ENCODE measurements at regions not wholly inside any gene's neighbourhood (a gene's known extent, or its start where the extent isn't known, plus 50 kb on each side); places are given as distances from the start of the nearest gene placed in this dataset.
"Not testable (repeated sequence)": the region's sequence is repeated elsewhere in the genome, so short reads cannot be mapped to it uniquely, and the experiment has no call there.

DNA sequence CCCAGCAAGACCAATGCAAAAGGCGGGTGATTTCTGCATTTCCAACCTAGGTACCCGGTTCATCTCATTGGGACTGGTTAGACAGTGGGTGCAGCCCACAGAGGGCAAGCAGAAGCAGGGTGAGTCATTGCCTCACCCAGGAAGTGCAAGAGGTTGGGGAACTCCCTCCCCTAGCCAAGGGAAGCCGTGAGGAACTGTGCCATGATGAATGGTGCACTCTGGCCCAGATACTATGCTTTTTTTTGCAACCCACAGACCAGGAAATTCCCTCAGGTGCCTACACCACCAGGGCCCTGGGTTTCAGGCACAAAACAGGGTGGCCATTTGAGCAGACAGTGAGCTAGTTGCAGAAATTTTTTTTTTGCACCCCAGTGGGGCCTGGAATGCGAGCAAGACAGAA, 662.6 kb upstream of the ACVR2A start:
- DNase-seq (ENCODE audit: low read depth in 2 of 2), result peak; percentile 8 to 28

DNA sequence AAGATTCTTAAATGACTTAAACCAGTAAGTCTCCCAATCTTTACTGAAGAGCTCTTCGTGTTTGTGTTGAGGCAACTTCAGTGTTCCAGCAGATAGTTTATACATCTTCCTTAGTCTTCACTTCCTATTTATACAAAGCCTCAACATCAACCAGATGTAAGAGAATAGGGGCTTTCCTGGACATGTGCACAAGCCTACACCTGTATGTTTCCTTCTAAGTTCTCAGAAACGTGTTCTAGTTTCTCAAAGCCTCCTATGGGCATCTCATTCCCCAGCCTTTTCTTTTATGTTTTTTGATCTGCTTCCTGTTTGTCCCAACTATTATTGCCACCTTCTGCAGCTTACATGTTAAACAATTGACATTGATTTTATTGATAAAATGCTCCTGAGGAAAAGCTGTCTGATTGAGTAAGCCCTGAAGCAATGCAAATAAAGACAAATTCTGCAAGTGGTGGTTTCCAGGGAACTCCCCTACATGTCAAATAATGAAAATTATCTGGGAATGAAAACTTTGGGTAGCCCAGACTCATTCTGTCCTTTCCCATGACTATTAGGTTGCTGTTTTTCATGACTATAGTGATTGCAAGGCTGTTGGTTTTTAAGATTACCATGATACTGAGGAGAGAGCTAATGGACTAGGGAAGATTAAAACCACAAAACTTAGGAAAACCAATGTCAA, 663.3 kb upstream of the ACVR2A start:
- DNase-seq (ENCODE audit: low read depth in 2 of 2), result no peak

DNA sequence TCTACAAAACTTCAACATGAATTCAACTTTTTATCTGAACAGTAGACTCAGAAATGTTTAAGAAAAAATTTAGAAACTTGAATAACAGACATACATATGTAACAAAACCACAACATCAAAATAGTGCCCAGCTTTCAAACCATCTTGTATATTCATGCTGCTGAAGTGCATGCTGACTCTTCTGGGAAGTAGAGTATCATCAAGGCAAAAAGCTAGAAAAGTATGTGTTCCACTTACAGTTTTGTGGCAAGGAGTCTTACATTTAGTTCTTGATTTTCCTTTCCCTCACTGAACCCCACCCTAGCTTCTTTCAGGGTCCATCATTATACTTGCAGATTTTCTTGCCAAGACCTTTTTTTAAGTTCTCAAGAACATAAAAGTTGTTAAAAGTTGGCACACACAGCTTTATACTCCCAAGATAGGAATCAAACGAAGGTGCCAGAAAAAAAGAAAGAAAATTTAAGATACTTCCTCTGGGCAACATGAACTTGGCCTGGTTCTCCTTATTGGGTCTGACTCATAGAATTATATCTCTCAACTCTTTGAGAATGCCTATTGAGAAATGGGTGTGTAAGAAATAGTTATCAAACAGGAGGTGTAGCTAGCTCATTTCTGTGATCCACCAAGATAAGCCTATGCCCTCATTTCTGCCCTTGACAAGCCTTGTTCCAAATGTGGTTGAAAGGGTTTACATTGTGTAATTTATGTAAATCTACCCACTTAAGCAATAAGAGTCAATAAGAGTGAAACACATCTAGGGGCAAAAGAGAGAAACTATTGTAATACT, 667.6 kb upstream of the ACVR2A start:
- DNase-seq (ENCODE audit: low read depth in 2 of 2), result no peak

DNA sequence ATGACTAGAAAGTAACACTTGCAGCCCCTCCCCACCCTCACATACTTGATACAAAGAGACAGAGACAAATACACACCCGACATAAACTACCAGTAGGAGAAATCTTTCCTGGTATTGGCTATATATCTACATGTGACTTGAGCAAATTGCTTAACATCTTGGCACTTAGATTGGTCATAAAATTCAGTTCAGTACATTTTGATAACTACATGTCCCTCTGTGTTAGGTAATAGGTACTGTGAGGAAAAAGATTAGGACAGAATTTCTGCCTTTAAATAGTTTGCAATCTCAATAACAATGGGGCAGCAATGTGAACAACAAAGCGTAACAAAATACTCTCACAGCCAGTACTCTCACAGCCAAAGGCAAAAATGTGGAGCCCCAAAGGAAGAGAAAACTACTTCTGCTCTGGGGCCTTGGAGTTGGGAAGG, 670.0 kb upstream of the ACVR2A start:
- no peak for DNase-seq (ENCODE audit: low read depth in 2 of 2)

DNA sequence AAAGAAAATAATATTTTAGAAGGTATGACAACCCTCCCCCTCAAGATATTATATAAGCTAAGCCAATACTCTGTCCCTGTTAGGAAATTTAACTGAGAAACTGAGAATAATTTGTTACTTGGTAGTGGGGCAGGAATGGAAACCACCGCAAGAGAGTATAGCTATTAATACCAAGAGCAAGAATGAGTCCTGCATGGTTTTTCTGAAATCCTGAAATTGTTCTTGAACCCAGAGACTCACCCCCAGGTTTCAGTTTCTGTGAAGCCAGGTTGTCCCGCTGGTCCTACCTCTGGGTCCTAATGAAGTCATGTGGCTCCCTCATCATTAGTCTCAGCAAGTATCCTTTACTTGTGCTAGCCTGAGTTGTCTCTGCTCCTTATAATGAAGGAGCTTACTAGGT, 671.0 kb upstream of the ACVR2A start:
- no peak for DNase-seq (ENCODE audit: low read depth in 2 of 2)

DNA sequence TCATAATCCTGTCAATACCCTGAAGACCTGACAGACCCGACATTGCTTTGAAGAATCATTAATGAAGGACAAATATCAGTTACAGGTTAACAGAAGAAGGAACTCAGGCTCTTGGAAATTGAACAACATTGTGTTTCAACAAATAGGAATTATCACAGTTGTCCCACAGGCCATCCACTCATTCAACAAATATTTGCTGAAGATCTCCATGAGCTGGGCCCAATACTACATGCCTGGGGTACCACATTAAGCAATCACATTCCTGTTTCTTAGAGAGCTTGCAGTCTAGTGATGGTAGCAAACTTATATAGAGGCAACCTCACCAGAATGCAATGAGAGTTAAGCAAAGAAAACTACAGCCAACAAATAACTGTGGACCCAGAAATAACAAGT, 671.6 kb upstream of the ACVR2A start:
- no peak for DNase-seq (ENCODE audit: low read depth in 2 of 2)

DNA sequence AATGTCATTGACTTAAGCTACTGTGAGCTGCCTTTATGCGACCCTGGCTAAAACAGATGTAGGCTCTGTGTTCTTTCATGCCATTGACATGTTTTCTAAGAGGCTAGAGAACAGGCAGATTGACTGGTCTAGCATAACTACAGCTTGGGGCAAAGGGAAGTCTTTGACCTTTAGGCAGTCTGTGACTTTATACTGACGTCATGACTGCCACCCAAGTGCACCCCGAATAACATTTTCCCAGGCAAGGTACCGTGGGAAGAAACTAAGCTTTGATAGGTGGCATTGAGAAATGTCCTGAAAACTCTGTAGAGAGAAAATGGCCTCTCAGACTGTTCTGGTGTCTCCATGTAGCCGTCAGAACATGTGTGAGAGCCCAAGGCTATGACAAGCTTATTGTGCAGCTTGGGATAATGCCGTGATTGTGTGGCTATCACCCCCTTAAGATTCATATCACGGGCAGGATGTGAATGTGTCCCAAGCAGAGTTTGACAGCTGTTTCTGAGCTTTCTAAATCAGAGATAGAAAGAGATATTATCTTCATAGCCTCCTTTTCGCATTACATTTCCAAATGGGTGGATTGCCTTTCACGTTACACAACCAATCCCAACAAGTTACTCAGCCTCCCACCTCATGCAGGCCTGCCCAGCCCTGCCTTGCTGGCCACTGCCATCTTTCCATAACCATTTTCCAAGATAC, 672.2 kb upstream of the ACVR2A start:
- DNase-seq (ENCODE audit: low read depth in 2 of 2), result no peak

DNA sequence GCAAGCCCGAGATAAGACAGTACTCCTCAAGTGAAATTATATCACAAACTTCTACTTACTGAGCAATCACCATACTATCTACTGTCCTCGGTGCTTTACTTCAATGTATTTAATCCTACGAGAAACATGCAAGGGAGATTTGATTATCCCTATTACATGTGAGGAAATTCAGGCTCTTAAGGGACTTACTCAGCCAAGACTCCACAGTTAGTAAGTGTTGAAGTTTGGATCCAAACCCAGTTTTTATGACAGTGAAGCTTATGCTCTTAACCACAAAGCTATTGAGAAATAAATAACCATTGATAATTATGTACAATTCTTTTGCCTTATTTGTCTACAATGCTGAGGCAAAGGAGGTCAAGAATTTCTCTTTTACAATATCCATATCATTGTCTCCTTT, 672.9 kb upstream of the ACVR2A start:
- no peak for DNase-seq (ENCODE audit: low read depth in 2 of 2)

DNA sequence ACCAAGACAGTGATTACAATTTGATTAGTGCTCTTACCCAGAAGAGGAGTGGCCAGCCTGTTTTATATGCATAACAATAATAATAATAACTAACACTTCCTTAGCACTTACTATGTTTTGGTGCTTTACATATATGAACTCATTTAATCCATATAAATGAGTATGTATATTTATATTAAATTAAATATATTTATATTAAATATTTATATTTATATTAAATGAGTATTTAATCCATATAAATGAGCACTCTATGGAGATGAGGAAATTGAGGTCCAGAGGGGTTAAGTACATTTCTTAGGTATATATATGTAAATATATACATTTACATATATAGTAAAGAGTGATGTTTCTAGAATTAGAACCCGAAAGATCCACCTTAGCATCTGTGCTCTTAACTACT, 673.9 kb upstream of the ACVR2A start:
- no peak for DNase-seq (ENCODE audit: low read depth in 2 of 2)

DNA sequence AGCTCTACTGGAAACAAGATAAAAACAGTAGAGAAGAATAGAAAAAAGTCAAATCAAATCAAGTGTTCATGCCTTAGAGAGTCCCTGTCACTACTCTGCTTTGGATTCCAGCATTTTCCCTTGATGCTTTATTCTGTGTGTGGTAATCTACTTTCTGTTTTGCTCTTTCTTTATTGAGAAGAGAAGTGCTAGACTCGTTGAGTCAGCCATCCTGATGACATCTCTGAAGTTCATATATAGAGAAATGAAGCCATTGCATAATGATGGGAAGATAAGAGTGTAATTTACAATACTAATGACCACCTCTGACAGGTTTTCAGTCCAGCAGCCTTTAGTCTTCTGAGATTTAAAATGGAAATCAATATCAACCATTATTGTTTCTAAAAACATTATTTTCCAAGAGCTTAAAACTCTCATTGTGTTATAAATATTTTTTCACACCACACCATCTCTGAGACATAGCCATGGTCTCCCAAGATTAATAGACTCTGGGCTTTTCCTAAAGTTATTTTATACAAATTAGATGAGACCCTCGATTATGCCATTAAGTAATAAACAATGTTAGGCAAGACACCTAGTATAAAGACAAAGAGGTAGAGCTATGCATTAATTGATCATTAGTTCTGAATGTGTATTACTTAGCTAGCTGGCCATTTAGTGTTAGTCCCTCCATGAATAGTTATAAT, 679.0 kb upstream of the ACVR2A start:
- no peak for DNase-seq (ENCODE audit: low read depth in 2 of 2)

DNA sequence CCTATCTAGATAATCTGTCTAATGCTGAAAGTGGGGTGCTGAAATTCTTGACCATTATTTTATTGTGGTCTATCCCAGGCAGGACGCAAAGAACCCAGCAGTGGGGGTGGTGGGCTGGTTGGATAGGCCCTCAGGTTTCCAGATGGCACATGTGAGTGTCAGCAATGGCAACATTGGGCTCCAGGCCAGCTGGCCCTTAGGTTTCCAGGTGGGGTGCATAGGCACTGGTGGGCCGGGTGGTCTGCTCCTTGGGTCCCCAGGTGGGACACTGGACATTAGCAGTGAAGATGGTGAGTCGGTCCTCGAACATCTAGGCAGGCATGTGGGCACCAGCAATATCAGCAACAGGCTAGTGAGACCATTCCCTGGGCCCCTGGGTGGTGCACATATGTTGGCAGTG, 680.3 kb upstream of the ACVR2A start:
- DNase-seq (ENCODE audit: low read depth in 2 of 2), result no peak

DNA sequence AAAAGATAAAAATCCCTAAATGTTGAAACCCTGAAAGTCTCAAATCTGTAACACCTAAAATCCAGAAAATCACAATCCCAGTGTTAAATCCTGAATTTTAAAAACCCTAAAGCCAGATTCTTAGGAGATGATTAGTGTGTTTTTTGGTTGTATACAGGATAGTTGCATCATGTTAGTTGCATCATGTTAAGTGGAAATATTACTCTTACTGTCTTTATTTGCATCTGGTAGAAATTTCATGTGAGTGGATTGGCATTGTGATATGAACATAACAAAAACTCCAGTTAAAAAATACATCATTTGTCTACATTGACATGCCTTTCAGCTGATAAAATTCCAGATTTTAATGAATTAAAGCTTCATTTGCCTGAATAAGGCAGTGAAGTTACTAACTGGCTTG, 683.1 kb upstream of the ACVR2A start:
- no peak for DNase-seq (ENCODE audit: low read depth in 2 of 2)

DNA sequence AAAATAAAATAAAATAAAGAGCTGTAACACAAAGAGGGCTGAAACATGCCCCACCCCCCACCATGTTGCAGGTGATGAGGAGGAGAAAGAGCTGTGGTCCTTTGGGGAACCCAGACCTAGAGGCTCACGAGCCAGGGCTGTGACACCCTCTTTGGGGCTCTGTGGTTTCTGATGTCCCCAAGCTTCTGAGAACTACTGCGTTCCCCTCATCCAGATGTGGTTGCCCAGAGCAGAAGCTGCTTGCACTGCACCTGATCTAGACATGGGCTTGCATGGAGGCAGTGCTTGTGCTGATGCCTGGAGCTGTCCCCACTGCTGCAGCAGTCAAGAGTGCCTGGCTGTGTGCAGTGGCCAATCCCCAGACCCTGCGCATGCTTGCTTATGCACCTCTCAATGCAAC, 687.9 kb upstream of the ACVR2A start:
- no peak for DNase-seq (ENCODE audit: low read depth in 2 of 2)

DNA sequence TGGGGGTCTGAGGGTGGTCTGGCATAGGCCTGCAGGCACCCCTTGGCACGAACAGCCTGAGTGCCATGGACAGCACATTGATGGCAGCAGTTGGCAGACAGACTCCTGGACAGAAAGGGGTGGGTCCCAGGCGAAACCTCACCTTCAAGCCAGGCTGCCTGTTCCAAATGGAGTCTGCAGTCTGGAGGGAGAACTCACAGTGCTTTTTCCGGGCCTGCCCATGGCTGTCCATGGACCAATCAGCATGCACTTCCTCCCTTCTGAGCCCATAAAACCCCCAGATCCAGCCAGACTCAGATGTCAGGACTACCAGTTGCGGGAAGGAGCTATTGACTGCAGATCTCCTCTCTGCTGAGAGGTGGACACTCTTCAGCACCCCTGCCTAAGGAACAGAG, 694.6 kb upstream of the ACVR2A start:
- DNase-seq (ENCODE audit: low read depth in 2 of 2), result no peak

DNA sequence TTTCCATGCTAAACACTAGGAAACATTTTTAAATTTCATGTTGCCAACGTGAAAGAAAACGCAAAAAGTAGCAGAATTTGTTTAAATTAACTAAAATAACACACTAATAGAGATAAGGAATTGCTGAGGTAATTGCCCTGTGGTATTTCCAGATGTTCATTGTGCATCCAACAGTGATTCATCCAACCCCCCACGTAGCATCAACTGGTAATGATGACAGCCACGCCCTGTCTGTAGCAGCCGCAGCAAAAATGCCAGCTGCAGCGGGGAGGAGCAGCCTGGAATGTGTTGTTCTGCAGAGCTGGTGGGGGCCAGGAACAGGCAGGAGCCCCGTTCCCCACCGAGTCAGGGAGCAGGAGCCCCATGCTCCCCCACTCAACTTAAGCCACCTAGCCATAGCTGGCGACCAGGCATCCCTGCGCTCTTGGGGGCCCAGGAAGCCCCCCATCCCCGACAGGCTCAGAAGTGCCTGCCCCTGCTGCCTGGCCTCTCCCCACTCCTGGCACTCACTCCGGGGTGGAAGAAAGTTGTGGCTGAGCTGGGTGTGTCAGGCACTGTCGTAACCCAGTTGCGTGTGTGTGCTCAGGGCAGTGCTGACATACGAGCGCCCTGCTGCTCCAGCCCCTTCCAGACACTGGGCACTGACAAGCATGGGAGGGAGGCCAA, 695.1 kb upstream of the ACVR2A start:
- no peak for DNase-seq (ENCODE audit: low read depth in 2 of 2)

DNA sequence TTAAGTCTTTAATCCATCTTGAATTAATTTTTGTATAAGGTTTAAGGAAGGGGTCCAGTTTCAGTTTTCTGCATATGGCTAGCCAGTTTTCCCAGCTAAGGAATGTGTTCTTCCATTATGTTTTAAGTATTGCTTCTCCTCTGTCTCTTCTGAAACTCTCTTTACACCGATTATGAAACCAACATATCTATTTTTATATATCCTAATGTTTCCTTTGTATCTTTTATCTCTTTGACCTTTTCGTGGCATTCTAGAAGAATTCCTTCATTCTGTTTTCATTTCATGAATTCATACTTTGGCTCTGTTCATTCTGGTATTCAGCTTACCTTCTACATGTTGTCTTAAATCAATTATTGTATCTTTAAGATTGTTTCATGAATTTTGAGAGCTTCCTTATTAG, 697.0 kb upstream of the ACVR2A start:
- no peak for DNase-seq (ENCODE audit: low read depth in 2 of 2)

DNA sequence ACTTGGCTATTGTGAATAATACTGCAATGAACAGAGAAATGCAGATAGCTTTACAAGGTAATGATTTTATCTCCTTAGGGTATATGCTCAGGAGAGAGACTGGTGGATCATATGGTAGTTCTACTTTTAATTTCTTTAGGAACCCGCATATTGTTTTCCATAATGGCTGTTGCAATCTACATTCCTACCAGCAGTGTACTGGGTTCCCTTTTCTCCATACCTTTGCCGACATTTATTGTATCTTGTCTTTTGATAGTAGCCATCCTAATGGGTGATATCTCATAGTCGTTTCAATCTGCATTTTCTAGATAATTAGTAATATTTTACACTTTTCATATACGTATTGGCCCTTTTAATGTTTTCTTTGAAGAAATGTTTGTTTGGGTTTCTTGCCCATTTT, 702.9 kb upstream of the ACVR2A start:
- no peak for DNase-seq (ENCODE audit: low read depth in 2 of 2)

DNA sequence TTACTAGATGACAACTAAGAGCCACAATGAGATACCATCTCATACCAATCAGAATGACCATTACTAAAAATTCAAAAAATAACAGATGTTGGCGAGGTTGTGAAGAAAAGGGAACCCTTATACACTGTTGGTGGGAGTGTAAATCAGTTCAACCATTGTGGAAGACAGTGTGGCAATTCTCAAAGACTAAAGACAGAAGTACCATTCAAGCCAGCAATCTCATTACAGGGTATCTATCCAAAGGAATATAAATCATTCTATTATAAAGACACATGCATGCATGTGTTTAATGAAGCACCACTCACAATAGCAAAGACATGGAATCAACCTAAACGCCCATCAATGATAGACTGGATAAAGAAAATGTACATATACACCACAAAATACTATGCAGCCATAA, 705.1 kb upstream of the ACVR2A start:
- not testable (repeated sequence) for DNase-seq (ENCODE audit: low read depth in 2 of 2)

DNA sequence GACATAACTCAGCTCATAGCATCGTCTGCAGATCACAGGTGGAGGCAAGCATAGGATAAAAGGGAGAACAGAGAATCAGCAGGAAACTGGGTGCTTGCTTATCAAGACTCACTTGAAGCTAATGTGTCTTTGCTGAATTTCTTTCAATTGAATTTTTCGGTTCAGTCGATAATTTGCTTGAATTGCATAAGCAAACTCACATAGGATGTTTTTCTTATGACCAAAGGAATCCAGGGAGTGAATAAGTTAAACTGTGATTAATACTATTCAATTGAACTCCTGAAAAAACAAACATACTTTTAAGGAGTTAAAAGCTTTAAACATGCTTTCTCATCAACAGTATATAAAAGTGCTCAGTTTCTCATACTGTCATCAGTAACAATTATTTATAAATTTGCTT, 707.1 kb upstream of the ACVR2A start:
- no peak for DNase-seq (ENCODE audit: low read depth in 2 of 2)

DNA sequence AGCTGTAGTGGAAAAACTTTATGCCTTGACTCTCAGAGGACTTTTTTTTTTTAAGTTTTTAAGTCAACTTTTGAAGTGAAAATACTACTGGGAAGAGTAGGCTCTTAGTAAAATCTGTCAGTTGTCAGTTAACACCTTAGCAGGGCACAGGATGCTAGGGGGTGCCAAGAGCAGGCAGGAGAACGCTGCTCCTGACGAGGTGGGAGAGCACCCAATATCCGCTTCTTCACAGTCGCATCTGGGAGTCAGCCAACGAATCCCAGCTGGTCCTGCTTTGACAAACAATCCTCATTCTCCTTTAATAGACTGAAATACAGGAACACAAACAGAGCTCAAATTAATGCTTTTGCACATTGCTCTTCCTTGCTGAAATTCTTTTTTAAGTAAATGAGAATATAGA, 709.5 kb upstream of the ACVR2A start:
- DNase-seq (ENCODE audit: low read depth in 2 of 2), result no peak

DNA sequence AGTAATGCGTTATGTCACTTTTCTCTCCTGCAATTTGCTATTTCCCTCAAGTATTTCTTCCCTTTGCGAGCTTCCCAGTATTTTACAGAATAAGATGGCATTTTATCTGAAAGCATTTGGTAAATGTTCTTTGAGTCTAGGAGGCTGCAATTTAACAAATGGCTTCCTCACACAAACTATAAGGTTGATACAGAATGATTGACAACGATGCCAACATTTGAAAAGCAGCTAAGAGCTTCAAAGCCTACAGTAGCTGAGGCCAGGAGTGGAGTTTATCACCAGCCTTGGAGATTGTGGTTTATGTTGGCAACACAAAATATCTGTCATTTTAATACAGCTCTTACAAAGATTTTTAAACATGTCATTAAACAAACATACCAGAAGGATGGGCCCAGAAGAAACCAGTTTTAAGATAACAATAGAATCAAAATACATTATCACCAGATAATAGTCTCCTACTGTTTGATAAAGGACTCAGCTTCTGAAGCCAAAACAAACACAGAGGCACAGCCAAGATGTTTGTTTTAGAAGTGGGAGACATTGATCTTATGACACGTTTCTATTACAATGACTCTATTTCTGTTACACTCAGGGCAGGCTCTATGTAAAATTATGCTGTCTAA, 711.4 kb upstream of the ACVR2A start:
- DNase-seq (ENCODE audit: low read depth in 2 of 2), result no peak

Data from stimulated activated CD4-positive, alpha-beta T cell treated with anti-CD3 and anti-CD28 coated beads, Interleukin-1b, Interleukin-23, amount 100 ng/mL, for 4 hours (primary cell).